HG03135 (cell line): ENCODE measurements at regions not wholly inside any gene's neighbourhood (a gene's known extent, or its start where the extent isn't known, plus 50 kb on each side); places are given as distances from the start of the nearest gene placed in this dataset.

ENCODE experiments used
- ATAC-seq: cut with Tn5 transposase; IDR thresholded peaks from one replicate; pipeline ENCODE4 v1.9.1; 2021; ENCODE audit warnings: mild to moderate bottlenecking, moderate library complexity; ENCODE audit not compliant: unreplicated experiment

DNA sequence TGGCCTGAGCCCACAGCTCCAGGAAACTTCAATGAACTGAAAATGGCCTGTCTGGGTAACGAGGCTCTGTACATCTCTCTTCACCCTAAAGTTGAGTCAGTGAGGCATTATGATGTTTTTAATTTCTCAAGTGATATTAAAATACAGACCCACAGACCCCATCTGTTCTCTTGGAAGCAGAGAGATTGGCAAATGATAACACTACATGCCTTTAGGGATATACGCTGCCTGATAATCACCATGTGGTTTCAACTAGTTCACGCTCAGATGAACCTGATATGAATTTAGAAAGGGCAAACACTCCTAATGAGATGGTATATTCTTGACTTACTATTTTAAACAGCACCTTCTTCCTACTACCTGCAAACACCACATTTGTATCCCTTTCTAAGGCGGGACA is 127.5 kb downstream of the RFC3 start:
- ATAC-seq = no peak

DNA sequence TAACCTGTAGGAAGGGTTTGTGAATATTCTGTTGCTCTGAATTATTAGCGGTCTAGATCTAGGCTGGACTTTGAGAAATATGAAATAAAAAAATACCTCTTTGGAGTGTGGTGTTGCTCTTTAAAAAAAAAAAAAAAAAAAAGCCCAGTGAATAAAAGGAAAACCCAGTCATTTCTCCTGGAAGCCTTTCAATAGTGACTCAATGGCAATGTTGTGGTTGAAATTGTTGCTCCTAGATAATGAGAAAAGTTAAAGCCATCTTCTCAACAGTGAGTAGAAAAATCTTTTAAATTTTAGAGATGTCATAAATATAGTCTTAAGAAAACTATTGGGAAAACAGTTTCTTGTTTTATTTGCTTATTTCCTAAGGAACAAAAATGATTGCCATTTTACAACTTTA is 135.3 kb downstream of the RFC3 start:
- ATAC-seq = no peak

DNA sequence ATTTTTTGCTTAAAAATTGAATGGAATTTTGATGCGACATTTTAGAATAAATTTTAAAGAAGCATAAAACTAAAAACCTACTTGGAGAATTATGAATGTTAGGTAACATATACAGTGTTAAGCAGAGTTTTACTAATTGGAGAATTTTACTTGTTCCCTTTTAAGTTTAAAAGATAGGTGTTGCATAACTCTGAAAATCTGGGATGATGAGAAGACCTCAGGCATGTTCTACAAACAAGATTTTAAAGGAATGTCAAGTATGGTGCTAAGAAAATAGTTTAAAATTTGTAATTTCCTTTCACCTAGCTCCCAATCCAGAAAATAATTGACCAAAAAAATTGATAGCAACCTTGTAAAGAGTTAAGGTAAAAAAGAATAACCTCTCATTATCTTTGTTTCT is 135.8 kb downstream of the RFC3 start:
- ATAC-seq = no peak

DNA sequence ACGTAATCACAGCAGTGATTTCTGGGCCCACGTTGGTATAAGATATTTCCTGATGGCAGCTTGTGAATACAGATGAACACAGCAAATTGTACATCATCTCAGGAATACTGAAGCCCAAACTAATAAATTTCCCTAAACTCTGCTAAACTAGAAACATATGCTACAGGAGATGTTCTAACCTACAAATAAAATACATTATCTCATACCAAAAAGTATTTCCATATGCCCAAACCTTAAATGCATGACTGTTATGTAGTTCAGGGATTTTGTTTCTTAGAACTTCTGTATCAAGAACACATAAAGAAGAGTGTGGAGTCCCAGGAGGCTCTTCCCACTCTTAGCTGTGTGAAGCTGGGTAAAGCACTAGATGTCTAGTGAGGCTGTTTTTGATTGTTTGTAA is 138.4 kb downstream of the RFC3 start:
- no peak for ATAC-seq

DNA sequence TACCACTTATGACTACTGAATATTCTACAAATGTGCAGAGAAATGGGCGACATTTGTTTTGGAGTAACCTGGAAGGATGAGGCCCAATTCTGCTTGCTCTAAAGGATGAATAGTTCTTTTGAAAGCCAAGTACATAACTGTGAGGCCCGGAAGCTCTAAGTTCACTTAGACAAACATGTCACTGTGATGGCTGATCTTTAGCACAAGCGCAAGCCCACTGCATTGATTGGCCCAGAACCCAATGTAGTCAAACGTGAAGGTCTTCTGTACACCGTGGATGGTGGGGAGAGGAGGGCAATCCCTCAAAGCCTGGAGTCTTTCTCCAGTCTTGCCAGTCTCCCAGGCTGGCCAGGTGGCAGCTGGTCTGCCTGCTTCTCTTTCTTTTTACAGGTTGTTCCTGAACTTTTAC is 139.6 kb downstream of the RFC3 start:
- ATAC-seq = no peak

DNA sequence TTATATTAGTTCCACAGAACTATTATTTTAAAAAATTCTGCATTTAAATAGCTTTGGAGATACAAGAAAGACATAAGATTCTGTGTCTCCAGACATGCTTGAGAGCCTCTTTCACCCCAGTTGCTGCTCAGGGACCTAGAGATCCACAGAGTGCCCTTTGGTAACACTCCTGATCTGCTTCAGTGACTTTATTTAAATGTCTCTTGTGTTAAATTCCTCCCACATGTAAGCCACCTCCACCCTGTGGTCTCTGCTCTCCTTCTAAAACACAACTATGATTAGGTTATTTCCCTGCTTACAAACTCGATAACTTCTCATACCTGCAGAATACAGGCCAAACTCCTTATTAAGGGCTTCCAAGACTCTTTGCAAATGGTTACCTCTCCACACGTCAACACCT is 141.0 kb downstream of the RFC3 start:
- ATAC-seq = no peak

DNA sequence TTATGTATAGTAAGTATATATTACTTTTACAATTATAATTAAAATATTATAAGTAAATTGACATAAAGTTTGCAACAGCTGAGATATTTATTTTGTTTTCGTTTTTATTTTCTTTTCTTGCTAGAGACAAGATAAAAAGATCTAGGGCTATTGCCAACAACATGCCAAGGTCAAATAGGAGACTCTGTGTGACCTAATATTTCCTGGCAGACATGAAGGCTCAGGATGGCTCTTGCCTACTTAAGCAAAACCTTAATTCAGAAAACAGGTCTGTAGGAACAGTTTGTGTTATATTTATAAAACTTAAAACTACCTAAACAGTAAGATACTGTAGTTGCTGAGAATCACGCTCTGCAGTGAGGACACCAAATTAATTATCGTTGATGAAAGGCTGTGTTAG is 145.2 kb downstream of the RFC3 start:
- no peak for ATAC-seq

DNA sequence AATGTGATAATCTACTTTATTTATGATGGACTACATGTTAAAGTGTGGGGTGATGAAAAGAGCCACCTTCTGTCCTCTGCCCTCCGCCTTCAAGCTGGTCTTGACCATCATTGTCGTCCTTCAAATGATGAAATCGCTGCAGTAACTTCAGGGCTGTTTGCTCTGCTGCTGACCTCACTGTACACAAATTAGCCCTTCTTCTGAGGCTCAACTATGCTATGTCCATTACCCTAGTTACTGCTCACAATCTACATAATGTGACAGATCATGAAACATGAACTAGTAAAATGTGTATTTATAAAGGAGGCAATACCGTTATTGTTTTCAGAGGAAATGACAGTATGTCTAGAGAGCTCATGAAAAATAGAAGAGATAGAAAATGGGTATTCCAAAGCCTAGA is 145.9 kb downstream of the RFC3 start:
- ATAC-seq = no peak

DNA sequence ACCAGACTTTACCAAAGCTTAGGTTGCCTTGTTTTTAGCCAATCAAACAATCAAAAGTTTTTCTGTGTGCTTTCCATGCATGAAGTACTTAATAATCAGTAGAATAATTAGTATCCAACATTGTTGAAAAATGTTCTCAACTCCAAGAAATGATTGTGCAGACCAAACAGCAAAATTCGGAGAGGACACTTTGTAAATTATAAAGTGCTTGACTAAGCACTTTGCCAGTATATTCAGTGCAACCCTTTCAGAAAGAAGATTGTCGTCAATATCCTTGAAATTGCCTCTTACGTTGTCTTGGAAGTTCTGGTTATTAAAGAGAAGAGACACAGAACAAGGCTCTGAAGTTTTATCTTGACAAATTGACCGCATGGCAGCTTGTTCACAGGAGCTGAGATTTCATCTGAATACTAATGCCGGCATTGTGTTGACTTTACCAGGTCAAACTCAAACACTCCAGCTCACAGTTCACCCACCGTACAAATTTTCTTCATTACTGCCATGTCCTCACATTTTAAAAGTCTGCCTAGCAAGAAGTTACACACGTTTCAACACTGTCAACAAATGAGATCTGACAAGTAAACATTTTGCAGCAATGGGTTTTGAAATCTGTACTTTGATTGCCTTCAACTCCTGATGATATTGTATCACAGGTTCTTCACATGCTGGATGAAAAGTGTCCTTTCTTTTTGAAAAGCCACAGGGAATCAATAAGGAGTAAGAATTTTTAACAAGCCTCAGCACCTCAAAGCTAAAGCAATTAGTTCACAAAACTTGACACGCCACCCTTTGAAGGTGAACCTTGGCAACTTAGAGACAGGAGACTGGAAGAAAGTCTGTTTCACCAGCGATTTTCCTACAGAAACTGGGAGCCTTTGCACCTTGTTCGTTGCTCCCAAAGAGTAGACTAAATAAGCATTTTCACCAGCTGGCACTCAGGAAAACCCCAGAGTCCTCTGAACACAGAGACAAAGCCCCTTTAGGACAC is 150.9 kb downstream of the RFC3 start:
- no peak for ATAC-seq

DNA sequence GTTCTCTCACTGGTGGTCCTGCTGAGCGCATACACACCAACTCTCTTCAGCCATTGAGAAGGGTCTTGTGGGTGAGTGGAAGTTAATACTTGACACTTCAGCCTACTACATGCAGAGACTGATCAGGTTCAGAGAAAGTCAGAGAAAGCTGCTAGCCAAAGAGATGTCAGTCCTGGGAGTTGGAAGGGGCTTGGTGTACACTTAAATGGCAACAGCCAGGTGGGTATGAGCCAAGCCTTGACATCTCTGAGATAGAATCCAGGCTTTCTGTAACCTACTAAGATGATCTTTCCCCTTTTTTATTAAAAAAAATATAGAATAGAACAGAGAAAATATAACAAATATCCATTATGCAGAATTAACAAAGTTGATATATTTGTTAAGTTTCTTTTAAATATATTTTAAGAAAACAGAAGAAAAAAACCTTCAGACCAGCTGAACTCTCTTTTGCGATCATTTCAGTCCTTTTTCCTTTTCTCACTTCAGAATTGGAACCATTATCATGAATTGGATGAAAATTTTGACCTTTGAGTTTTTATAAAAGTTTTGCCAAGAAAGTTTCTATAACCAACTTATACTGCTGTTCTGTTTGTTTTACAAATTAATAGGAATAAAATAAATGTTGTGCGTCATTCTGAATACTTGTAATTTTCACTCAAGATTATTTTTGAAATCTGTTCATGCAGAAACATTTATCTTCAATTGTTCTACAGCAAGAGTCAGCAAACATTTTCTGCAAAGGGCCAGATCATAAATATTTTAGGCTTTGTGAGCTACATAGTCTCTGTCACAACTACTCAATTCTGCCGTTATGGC is 153.0 kb downstream of the RFC3 start:
- ATAC-seq = no peak

DNA sequence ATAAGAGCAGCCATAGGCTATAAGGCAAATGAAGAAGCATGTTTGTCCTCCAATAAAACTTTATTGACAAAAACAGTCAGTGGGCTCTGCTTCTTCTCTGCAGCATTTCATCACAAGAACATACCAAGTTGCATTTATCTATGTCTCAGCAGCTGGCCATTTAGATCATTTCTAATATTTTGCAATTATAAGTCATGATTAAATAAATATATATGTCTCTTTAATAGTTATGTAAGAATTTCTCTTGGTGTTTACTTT is 153.5 kb downstream of the RFC3 start:
- no peak for ATAC-seq

DNA sequence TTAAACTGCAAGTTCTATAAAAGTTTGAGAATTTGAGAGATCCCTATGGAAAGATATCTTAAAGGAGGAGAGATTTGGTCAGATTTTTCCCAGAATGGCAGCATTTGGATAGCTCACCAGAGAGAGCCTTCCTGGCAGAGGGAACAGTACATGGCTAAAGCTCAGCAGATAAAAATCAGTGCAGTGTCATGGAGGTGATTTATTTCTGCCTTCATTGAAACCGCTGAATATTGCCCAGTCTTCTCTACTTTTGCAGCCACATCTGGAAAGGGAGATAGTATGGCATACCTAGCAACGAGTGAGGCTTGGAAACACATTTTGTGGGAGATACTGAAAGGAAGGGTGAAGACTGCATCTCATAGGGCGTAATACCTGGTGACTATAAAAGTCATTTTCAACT is 155.2 kb downstream of the RFC3 start:
- no peak for ATAC-seq

DNA sequence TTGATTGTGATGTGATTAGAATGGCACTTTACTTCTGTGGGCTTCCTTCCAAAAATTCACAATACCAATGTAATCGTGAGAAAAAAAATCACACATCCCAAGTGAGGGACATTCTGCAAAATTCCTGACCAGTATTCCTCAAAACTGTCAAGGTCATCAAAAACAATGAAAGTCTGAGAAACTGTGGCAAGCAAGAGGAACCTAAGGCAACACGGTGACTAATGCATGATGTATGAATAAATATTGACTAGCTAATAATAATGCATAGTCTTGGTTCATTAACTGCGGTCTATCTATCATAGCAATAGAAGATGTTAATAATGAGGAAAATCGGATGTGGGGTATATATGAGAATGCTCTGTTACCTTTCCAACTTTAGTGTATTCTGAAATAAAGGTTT is 159.0 kb downstream of the RFC3 start:
- ATAC-seq = no peak

DNA sequence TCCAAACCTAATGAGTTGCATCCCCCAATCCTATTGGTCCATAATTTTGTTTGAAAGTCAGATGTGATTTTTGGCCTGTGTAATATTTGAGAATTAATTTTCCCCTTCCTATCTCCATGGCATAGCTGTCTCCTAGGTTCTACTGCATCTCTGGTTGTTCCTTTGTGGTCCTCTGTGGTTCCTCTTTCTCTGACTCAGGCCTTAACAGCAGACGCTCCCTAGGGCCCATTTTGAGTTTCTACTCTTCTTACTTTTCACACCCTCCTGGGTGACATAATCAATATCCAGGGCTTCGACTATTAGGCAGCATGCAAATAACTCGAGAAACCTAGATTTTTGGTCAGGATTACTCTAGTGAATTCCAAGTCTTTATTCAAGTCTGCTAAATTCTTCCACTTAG is 160.7 kb downstream of the RFC3 start:
- no peak for ATAC-seq

DNA sequence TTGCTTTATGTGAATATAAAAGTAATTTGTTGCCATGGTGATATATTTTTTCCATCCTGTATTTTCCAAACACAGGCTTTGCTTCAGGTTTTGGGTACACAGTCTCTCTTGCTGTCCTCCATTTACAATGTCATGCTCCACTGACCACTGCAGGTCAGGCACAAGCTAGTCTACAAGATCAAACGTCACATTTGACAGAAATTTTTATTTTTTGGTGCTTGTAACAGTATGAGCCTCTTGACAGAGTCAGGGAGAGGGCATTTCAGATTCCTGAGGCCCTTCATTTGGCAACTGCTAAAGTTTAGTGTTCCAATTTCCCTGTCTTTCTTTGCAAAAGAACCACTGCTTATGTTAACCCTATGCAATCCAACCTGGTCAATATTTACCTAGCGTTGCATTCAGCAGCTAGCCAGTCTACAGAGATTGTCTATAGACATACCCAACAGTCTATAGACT is 175.0 kb downstream of the RFC3 start:
- no peak for ATAC-seq

DNA sequence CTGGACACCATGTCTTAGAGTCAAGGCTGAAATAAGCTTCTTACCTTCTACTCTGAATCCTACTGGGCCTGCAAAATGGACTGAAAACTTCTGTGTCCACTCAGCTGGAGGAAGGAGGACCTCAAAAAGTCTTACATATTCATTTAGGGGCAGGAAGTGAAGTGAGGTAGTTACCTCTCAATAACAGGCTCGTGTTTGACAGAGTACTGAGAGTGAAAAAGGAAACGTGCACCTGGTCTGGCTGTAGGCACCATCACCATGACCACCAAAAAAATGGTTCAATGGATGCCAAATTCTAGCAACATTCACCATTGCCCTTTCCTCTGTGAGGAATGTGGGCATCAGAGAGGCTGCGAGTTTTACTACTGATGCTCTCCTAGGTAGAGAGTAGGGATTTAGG is 176.2 kb downstream of the RFC3 start:
- no peak for ATAC-seq

DNA sequence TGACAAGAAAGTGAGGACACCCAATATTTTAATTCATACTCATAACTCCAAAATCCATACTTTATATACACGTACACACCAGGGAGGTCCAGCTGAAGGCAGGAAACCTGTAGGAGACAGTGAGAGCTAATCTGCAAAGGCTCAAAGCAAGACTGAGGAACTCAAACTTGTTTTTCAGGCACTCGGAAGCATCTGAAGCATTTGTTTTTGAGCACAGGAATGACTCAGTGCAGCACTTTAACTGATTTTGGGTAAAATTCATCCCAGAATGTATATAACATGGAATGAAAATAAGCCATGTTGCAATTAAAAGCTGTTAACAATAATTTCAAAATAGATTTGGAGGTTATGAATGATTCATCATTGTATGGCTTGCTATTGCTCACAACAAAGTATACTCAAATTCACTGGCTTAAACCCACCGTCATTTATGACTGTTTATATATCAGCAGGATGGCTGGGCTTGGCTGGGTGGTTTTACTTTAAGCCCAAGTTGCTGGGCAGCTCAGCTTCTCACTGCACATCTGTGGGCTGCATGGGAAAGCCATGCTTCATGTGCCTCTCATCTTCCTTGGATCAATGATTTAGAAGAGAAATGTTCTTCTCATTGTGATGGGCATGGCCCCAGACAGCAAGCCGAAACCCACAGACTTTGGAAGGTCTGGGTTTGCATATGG is 177.0 kb downstream of the RFC3 start:
- no peak for ATAC-seq

DNA sequence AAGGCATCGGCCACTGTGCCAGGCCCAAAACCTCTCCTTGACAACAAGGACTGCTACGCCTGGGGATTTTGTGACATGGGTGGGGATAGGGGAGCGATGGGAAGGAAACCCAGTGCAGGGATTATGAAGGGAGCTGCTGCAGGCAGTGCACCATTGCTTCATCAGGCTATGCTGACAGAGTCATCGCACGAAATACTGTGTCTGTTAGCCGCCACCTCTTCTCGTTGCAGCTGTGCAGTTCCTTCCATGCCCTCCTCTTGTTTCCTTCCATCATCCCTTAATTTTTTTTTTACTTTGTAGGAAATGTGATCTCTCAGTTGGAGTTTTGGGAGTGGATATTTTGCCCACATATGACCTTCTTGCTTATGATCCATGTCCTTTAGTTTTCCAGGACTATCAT is 178.7 kb downstream of the RFC3 start:
- ATAC-seq = no peak

DNA sequence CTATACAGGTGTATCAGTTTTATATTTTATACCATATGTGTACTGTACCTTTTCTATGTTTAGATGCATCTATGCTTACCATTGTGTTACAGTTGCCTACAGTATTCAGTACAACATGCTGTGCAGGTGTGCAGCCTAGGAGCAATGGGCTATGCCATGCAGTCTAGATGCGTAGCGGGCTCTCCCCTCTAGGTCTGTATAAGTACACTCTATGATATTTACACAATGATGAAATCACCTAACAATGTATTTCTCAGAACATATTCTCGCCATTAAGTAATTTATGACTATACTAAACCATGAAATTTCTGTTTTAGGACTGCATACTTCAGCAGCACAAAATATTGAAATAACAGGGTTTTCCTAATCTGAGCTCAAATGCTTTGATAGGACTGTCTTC is 179.6 kb downstream of the RFC3 start:
- no peak for ATAC-seq

DNA sequence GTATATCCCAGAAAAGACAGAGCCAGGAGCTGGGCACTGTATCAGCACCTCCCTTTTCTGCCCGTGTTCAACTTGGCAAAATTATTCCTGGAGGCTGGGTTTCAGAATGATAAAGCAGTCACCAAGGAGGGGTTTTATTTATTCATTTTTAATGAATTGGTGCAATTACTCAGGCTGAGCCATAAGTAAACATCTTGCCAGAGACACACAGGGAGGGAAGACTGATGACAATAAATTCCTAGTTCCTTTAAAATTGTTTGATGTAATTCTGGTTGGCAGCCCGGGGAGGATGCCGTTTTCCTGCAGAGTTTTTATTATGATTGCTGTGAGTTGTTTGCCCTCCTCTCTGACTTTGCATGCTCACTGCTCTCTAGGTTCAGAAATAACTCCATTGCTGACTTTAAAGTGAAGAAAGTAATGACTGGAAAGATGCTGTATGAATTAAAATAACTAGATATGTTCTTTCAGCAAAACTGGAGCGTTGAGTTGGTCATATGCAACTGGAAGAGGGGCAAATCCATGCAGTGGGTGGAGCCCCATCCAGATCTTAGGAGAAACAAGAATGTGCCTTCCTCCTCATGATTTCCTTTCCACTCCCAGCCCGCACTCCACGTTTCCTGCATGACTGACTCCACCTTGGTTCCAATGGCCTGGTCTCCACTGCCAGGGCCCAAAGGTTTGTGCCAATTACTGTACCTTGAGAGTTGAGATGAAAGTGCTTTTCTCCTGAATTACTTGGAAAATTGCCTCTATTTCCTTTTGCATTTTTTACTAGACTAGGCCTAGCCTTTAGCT is 182.1 kb downstream of the RFC3 start:
- ATAC-seq = no peak

DNA sequence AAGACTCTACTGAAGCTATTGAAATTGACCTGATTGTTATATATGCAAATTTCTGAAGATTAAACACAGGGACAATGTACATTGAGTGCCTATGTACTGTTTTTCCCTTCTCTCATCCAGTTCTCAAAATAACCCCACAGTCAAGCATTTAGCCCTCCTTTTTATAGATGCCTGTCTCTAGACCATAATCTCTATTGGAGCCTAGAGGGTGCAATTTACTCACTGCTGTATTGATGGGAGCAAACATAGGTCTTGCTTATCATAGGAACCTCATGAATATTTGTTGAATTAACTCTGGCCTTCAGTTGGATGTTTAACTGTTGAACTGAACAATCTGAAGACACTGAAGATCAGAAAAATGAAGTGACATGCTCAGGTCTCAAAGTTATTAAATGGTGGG is 183.0 kb downstream of the RFC3 start:
- no peak for ATAC-seq
